ENCODE measurements at regions not wholly inside any gene's neighbourhood (a gene's known extent, or its start where the extent isn't known, plus 50 kb on each side); places are given as distances from the start of the nearest gene placed in this dataset.

DNA sequence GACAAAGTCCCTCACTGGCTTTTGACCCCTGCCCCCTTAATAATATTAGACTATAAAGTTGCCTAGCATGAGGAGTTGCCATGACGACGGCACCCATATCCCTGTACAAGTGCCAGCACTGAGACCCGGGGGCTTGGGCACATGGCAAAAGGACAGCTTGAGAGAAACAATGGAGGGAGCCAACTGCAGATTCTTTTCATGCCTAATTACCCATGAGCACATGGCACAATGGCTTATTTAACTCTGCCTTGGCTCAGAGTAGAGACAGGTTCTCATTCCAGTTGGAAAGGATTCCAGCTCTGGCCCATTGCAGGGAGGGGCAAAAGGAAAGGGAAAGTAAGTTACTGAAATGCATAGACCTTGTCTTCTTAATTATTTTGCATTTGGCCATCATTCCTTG, 261.2 kb upstream of the UBASH3B start:
- TF ChIP-seq, protein P1, sequence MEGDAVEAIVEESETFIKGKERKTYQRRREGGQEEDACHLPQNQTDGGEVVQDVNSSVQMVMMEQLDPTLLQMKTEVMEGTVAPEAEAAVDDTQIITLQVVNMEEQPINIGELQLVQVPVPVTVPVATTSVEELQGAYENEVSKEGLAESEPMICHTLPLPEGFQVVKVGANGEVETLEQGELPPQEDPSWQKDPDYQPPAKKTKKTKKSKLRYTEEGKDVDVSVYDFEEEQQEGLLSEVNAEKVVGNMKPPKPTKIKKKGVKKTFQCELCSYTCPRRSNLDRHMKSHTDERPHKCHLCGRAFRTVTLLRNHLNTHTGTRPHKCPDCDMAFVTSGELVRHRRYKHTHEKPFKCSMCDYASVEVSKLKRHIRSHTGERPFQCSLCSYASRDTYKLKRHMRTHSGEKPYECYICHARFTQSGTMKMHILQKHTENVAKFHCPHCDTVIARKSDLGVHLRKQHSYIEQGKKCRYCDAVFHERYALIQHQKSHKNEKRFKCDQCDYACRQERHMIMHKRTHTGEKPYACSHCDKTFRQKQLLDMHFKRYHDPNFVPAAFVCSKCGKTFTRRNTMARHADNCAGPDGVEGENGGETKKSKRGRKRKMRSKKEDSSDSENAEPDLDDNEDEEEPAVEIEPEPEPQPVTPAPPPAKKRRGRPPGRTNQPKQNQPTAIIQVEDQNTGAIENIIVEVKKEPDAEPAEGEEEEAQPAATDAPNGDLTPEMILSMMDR (IDR thresholded peaks at IDR 0.05): no peak
- no peak for TF ChIP-seq EP300 (IDR thresholded peaks at IDR 0.05)

Data from ovary (tissue), 3 donors.